PFSK-1 (cell line): ENCODE measurements at regions not wholly inside any gene's neighbourhood (a gene's known extent, or its start where the extent isn't known, plus 50 kb on each side); places are given as distances from the start of the nearest gene placed in this dataset.

Source experiments
- FOXP2 ChIP-seq: optimal IDR thresholded peaks from 2 replicates; pipeline ENCODE3; 2011; ENCODE audit warnings: borderline replicate concordance, control low read depth, inconsistent platforms; ENCODE audit not compliant: insufficient read depth; ENCODE audit errors: extremely low read length, extremely low read depth
- POLR2AphosphoS5 ChIP-seq: IDR thresholded peaks from 2 replicates; pipeline ENCODE4 v1.6.1; 2012; ENCODE audit warnings: low read depth, mild to moderate bottlenecking, control low read depth, low read length, moderate library complexity
- REST ChIP-seq, 2 experiments: IDR thresholded peaks; 2 replicates each; pipeline versions ENCODE4 v1.6.1 to v1.8.0; 2011 to 2012; ENCODE audit warnings: low read depth in 2 of 2, low read length in 2 of 2, control low read depth in 1 of 2, inconsistent platforms in 1 of 2, mild to moderate bottlenecking in 1 of 2, moderate library complexity in 1 of 2; ENCODE audit not compliant: insufficient read depth in 1 of 2
- SIN3A ChIP-seq: IDR thresholded peaks from 2 replicates; pipeline ENCODE4 v1.6.1; 2012; ENCODE audit warnings: mild to moderate bottlenecking, low read length, moderate library complexity, borderline replicate concordance; ENCODE audit not compliant: insufficient read depth
- TAF1 ChIP-seq: IDR thresholded peaks from 2 replicates; pipeline ENCODE4 v1.6.1; 2012; ENCODE audit warnings: low read length, control low read depth, borderline replicate concordance; ENCODE audit not compliant: insufficient read depth

- TF ChIP-seq SIN3A: no peak
- TF ChIP-seq TAF1: no peak
- no peak for TF ChIP-seq REST (IDR thresholded peaks at IDR 0.05; ENCODE audit: insufficient read depth in 1 of 2, low read depth in 2 of 2, low read length in 2 of 2)
- no peak for TF ChIP-seq FOXP2
- no peak for TF ChIP-seq POLR2AphosphoS5
Observed at GRCh38 chr5:26690511-26690910, 347.9 kb downstream of the CDH9 start.

- no peak for TF ChIP-seq POLR2AphosphoS5
- no peak for TF ChIP-seq SIN3A
- no peak for TF ChIP-seq TAF1
- TF ChIP-seq REST (IDR thresholded peaks at IDR 0.05; ENCODE audit: insufficient read depth in 1 of 2, low read depth in 2 of 2, low read length in 2 of 2): no peak
- TF ChIP-seq FOXP2: no peak
Observed at GRCh38 chr5:26681861-26682260, 356.5 kb downstream of the CDH9 start.

GRCh38 chr5:26674846-26675245, 363.5 kb downstream of the CDH9 start:
- TF ChIP-seq SIN3A: no peak

- TF ChIP-seq POLR2AphosphoS5 (no peak), TAF1 (no peak), FOXP2 (no peak), SIN3A (no peak), REST (IDR thresholded peaks at IDR 0.05; ENCODE audit: insufficient read depth in 1 of 2, low read depth in 2 of 2, low read length in 2 of 2) (no peak)
Observed at GRCh38 chr5:26669523-26669922, 368.9 kb downstream of the CDH9 start.

GRCh38 chr5:26669031-26669430, 369.4 kb downstream of the CDH9 start:
- TF ChIP-seq FOXP2 (no peak), TAF1 (no peak), REST (IDR thresholded peaks at IDR 0.05; ENCODE audit: insufficient read depth in 1 of 2, low read depth in 2 of 2, low read length in 2 of 2) (no peak), SIN3A (no peak), POLR2AphosphoS5 (no peak)
